HEK293 (cell line): ENCODE measurements at regions not wholly inside any gene's neighbourhood (a gene's known extent, or its start where the extent isn't known, plus 50 kb on each side); places are given as distances from the start of the nearest gene placed in this dataset.

ENCODE experiments used
- ZNF10 ChIP-seq: fragments of 450-650 bp; formaldehyde crosslinking; IDR thresholded peaks from 2 replicates; pipeline ENCODE4 v1.5.1; 2017; ENCODE audit warnings: missing biosample characterization, missing genetic modification characterization
- ZSCAN16 ChIP-seq: fragments of 450-650 bp; formaldehyde crosslinking; IDR thresholded peaks from 2 replicates; pipeline ENCODE4 v1.5.1; 2016; ENCODE audit warnings: missing biosample characterization, missing genetic modification characterization
- ZXDB ChIP-seq: fragments of 450-650 bp; formaldehyde crosslinking; IDR thresholded peaks from 2 replicates; pipeline ENCODE4 v1.5.1; 2016; ENCODE audit warnings: missing biosample characterization, missing genetic modification characterization
- TF ChIP-seq, protein P1 (sequence below): sonication (generic); formaldehyde crosslinking; IDR thresholded peaks from 2 replicates; pipeline ENCODE4 v1.8.1; 2022; ENCODE audit warnings: mild to moderate bottlenecking, moderate library complexity, missing genetic modification reagents
- TF ChIP-seq, protein P2 (sequence below): fragments of 450-650 bp; formaldehyde crosslinking; IDR thresholded peaks from 2 replicates; pipeline ENCODE4 v1.5.1; 2016; ENCODE audit warnings: missing biosample characterization, missing genetic modification characterization
- TF ChIP-seq, protein P3 (sequence below): fragments of 450-650 bp; formaldehyde crosslinking; IDR thresholded peaks from 2 replicates; pipeline ENCODE4 v1.5.1; 2016; ENCODE audit warnings: missing biosample characterization, missing genetic modification characterization
- TF ChIP-seq, protein P4 (sequence below): fragments of 450-650 bp; formaldehyde crosslinking; IDR thresholded peaks from 2 replicates; pipeline ENCODE4 v1.5.1; 2016; ENCODE audit warnings: missing biosample characterization, missing genetic modification characterization

DNA sequence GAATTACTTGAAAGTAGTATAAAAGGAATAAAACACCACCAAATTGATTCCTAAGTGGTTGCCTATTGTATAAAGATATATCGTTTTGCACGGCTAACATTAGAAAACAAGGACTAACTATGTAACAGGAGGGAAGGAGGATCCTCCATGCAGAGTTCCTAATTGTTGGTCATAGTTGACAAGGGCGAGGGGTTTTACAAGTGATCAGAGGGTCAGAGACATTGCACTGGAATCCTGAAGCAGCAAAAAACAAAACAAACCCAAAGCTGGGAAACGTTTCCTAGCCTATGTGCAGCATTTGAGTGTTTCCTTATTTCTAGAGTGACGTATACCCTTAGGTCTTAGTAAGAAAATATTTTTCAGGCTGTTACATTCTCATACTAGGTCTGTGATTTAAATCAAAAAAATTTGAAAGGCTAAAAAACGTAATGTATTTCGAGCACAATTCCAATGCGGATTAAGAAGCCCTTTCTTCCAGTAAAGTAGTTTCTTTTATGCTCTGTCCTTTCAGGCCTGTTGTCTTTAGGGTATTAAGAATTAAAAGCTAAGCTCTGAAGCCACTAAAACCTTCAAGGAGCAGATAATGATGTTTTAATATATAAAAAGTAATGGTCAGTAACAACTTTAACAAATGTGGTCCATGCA lies 373.8 kb upstream of the MMS22L start:
- TF ChIP-seq, protein P1, sequence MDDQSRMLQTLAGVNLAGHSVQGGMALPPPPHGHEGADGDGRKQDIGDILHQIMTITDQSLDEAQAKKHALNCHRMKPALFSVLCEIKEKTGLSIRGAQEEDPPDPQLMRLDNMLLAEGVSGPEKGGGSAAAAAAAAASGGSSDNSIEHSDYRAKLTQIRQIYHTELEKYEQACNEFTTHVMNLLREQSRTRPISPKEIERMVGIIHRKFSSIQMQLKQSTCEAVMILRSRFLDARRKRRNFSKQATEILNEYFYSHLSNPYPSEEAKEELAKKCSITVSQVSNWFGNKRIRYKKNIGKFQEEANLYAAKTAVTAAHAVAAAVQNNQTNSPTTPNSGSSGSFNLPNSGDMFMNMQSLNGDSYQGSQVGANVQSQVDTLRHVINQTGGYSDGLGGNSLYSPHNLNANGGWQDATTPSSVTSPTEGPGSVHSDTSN (CRISPR knock-in tag) = no peak
- TF ChIP-seq, protein P2, sequence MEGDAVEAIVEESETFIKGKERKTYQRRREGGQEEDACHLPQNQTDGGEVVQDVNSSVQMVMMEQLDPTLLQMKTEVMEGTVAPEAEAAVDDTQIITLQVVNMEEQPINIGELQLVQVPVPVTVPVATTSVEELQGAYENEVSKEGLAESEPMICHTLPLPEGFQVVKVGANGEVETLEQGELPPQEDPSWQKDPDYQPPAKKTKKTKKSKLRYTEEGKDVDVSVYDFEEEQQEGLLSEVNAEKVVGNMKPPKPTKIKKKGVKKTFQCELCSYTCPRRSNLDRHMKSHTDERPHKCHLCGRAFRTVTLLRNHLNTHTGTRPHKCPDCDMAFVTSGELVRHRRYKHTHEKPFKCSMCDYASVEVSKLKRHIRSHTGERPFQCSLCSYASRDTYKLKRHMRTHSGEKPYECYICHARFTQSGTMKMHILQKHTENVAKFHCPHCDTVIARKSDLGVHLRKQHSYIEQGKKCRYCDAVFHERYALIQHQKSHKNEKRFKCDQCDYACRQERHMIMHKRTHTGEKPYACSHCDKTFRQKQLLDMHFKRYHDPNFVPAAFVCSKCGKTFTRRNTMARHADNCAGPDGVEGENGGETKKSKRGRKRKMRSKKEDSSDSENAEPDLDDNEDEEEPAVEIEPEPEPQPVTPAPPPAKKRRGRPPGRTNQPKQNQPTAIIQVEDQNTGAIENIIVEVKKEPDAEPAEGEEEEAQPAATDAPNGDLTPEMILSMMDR (tag by site-specific recombination) = no peak
- TF ChIP-seq, protein P3, sequence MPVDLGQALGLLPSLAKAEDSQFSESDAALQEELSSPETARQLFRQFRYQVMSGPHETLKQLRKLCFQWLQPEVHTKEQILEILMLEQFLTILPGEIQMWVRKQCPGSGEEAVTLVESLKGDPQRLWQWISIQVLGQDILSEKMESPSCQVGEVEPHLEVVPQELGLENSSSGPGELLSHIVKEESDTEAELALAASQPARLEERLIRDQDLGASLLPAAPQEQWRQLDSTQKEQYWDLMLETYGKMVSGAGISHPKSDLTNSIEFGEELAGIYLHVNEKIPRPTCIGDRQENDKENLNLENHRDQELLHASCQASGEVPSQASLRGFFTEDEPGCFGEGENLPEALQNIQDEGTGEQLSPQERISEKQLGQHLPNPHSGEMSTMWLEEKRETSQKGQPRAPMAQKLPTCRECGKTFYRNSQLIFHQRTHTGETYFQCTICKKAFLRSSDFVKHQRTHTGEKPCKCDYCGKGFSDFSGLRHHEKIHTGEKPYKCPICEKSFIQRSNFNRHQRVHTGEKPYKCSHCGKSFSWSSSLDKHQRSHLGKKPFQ = no peak
- TF ChIP-seq ZXDB (tag by site-specific recombination) (no peak), ZSCAN16 (tag by site-specific recombination) (no peak), ZNF10 (tag by site-specific recombination) (no peak)
- TF ChIP-seq, protein P4, sequence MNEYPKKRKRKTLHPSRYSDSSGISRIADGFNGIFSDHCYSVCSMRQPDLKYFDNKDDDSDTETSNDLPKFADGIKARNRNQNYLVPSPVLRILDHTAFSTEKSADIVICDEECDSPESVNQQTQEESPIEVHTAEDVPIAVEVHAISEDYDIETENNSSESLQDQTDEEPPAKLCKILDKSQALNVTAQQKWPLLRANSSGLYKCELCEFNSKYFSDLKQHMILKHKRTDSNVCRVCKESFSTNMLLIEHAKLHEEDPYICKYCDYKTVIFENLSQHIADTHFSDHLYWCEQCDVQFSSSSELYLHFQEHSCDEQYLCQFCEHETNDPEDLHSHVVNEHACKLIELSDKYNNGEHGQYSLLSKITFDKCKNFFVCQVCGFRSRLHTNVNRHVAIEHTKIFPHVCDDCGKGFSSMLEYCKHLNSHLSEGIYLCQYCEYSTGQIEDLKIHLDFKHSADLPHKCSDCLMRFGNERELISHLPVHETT (tag by site-specific recombination) = no peak
